Activated CD4-positive, alpha-beta T cell treated with anti-CD3 and anti-CD28 coated beads, Interleukin-2, amount 10 ng/mL, durations not matched to agents 24 days and 14 days (primary cell): ENCODE measurements at regions not wholly inside any gene's neighbourhood (a gene's known extent, or its start where the extent isn't known, plus 50 kb on each side); places are given as distances from the start of the nearest gene placed in this dataset.
"Not testable (repeated sequence)": the region's sequence is repeated elsewhere in the genome, so short reads cannot be mapped to it uniquely, and the experiment has no call there.

Source experiments
- DNase-seq: peaks from one replicate; pipeline ENCODE4 v3.0.0; 2022
- H3K27ac Mint-ChIP-seq: one replicate; pipeline ENCODE4 v1.8.0; 2022; ENCODE audit warnings: mild to moderate bottlenecking, mixed read lengths
- H3K27me3 Mint-ChIP-seq: one replicate; pipeline ENCODE4 v1.8.0; 2022; ENCODE audit warnings: mixed read lengths
- H3K36me3 Mint-ChIP-seq: one replicate; pipeline ENCODE4 v1.8.0; 2022; ENCODE audit warnings: low read depth, mild to moderate bottlenecking, mixed read lengths
- H3K4me1 Mint-ChIP-seq: one replicate; pipeline ENCODE4 v1.8.0; 2021; ENCODE audit warnings: mixed read lengths
- H3K4me3 Mint-ChIP-seq: one replicate; pipeline ENCODE4 v1.8.0; 2022; ENCODE audit warnings: mild to moderate bottlenecking, moderate library complexity, mixed read lengths
- H3K9me3 Mint-ChIP-seq: one replicate; pipeline ENCODE4 v1.8.0; 2021; ENCODE audit warnings: mixed read lengths
- intact Hi-C: fragments of 100-400 bp; cut with micrococcal nuclease; formaldehyde crosslinking; loops from one replicate; pipeline ENCODE4 v1.15.1; 2023

GRCh38 chr9:12414514-12414913, 278.7 kb upstream of the TYRP1 start:
- no peak overlapping the region for H3K27ac Mint-ChIP-seq
- intact Hi-C loops, result no loop called here
- no peaks in the 10 kb centered on the region for H3K36me3 Mint-ChIP-seq
- no peaks in the 10 kb centered on the region for H3K9me3 Mint-ChIP-seq
- no peaks in the 10 kb centered on the region for H3K4me1 Mint-ChIP-seq
- no peak for DNase-seq
- H3K4me3 Mint-ChIP-seq, result no peak overlapping the region
- H3K27me3 Mint-ChIP-seq, result no peaks in the 10 kb centered on the region

DNA sequence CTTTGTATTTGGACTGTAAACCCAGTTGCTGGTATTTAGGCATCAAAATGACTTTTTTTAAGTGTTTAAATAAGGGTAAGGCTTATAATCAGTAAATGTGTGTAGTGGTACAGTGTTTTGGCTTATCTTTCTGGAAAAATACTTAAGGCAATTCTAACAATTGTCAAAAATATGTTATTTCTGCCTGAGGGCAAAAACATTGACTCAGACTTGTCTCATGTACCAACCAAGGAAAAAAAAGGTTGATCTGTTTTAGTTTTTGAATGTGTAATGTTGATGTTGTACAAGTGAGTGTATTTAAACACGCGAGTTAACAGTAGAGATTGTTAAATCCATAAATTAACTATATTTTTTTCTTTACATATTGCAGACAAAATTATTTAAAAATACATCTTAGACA, 277.8 kb upstream of the TYRP1 start:
- H3K9me3 Mint-ChIP-seq, result no peaks in the 10 kb centered on the region
- H3K27me3 Mint-ChIP-seq, result no peaks in the 10 kb centered on the region
- no peak overlapping the region for H3K27ac Mint-ChIP-seq
- DNase-seq, result no peak
- H3K4me3 Mint-ChIP-seq, result no peak overlapping the region
- intact Hi-C loops, result no loop called here
- no peaks in the 10 kb centered on the region for H3K4me1 Mint-ChIP-seq
- H3K36me3 Mint-ChIP-seq, result no peaks in the 10 kb centered on the region

- Mint-ChIP-seq H3K36me3 (no peaks in the 10 kb centered on the region), H3K4me3 (no peak overlapping the region), H3K9me3 (no peaks in the 10 kb centered on the region), H3K4me1 (no peaks in the 10 kb centered on the region), H3K27me3 (no peaks in the 10 kb centered on the region), H3K27ac (no peak overlapping the region)
- intact Hi-C loops, result no loop called here
- no peak for DNase-seq
Observed at GRCh38 chr9:12416716-12417115, 276.5 kb upstream of the TYRP1 start.

- no peak overlapping the region for H3K27ac Mint-ChIP-seq
- H3K27me3 Mint-ChIP-seq, result no peaks in the 10 kb centered on the region
- H3K4me3 Mint-ChIP-seq, result no peak overlapping the region
- intact Hi-C loops, result no loop called here
- H3K36me3 Mint-ChIP-seq, result no peaks in the 10 kb centered on the region
- H3K9me3 Mint-ChIP-seq, result no peaks in the 10 kb centered on the region
- DNase-seq, result no peak
- no peaks in the 10 kb centered on the region for H3K4me1 Mint-ChIP-seq
Observed at GRCh38 chr9:12424243-12424642, 268.9 kb upstream of the TYRP1 start.

DNA sequence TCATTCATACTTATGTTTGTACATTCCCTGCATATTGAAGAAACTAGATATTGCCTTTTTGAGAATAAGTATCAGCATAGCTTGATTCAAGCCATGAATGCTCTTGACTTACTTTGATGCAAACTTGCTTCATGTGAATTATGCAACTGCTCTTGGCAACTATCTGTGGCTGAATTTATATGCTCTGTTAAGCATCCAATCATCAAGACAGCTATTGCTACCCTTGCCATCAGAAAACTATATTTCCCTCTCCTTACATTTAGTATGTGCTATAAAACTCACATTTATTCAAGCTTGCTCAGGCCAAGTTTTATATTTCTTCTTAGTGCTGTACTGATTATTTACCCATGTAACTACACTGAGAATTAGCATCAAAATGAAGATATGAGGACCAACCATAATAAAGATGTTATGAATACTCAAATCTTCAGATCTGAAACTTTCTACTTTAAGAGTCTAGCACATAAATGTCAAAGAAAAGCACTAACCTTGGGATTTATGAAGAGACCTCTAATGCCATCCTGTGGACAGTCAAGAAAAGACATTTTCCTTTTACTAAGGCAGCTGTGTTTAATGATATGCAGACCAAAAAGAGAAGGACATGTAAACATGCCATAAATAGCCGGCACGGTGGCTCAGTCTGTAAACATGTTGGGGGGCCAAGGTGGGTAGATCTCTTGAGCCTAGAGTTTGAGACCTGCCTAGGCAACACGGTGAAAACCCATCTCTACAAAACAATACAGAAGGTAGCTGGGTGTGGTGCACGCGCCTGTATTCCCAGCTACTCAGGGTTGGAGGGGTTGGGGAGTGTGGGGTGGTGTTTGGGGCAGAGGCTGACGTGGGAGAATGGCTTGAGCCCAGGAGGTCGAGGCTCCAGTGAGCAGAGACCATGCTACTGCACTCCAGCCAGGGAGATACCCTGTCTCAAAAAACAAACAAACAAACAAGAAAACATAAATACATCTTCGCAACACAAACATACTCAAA, 267.0 kb upstream of the TYRP1 start:
- H3K27me3 Mint-ChIP-seq, result no peaks in the 10 kb centered on the region
- H3K4me3 Mint-ChIP-seq, result no peak overlapping the region
- no peak overlapping the region for H3K27ac Mint-ChIP-seq
- H3K36me3 Mint-ChIP-seq, result no peaks in the 10 kb centered on the region
- no peaks in the 10 kb centered on the region for H3K4me1 Mint-ChIP-seq
- intact Hi-C loops, result no loop called here
- DNase-seq, result no peak
- H3K9me3 Mint-ChIP-seq, result no peaks in the 10 kb centered on the region

- intact Hi-C loops, result no loop called here
- Mint-ChIP-seq H3K27me3 (no peaks in the 10 kb centered on the region), H3K4me3 (no peak overlapping the region), H3K9me3 (peaks cover 12% of the 10 kb centered on the region), H3K36me3 (no peaks in the 10 kb centered on the region), H3K4me1 (no peaks in the 10 kb centered on the region), H3K27ac (no peak overlapping the region)
- DNase-seq, result no peak
Observed at GRCh38 chr9:12439267-12439666, 253.9 kb upstream of the TYRP1 start.

DNA sequence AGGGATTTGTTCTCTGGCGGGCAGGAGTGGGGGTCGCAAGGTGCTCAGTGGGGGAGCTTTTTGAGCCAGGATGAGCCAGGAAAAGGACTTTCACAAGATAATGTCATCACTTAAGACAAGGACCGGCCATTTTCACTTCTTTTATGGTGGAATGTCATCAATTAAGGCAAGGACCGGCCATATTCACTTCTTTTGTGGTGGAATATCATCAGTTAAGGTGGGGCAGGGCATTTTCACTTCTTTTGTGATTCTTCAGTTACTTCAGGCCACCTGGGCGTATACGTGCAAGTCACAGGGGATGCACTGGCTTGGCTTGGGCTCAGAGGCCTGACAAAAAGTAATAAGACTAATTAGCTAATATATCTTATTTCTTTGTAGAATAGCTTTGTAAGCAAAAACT, 252.1 kb upstream of the TYRP1 start:
- H3K4me1 Mint-ChIP-seq, H3K36me3 Mint-ChIP-seq, H3K4me3 Mint-ChIP-seq, H3K27me3 Mint-ChIP-seq, H3K27ac Mint-ChIP-seq, DNase-seq, intact Hi-C loops: not testable (repeated sequence)
- peaks cover 14% of the 10 kb centered on the region for H3K9me3 Mint-ChIP-seq

- no peak for DNase-seq
- H3K36me3 Mint-ChIP-seq, result no peaks in the 10 kb centered on the region
- H3K4me3 Mint-ChIP-seq, result no peak overlapping the region
- H3K4me1 Mint-ChIP-seq, result no peaks in the 10 kb centered on the region
- H3K9me3 Mint-ChIP-seq, result peaks cover 16% of the 10 kb centered on the region
- H3K27ac Mint-ChIP-seq, result no peak overlapping the region
- no peaks in the 10 kb centered on the region for H3K27me3 Mint-ChIP-seq
- intact Hi-C loops, result no loop called here
Observed at GRCh38 chr9:12441506-12441905, 251.7 kb upstream of the TYRP1 start.

DNA sequence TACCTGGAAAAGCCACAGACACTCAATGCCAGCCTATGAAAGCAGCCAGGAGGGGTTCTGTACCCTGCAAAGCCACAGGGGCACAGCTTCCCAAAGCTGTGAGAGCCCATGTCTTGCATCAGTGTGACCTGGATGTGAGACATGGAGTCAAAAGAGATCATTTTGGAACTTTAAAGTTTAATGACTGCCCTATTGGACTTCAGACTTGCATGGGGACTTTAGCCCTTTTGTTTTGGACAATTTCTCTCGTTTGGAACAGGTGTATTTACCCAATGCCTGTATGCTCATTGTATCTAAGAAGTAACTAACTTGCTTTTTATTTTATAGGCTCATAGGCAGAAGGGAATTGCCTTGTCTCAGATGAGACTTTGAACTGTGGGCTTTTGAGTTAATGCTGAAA, 244.9 kb upstream of the TYRP1 start:
- H3K4me3 Mint-ChIP-seq, result no peak overlapping the region
- H3K36me3 Mint-ChIP-seq, result no peaks in the 10 kb centered on the region
- H3K27ac Mint-ChIP-seq, result no peak overlapping the region
- H3K27me3 Mint-ChIP-seq, result no peaks in the 10 kb centered on the region
- no peak for DNase-seq
- H3K9me3 Mint-ChIP-seq, result peaks cover 10% of the 10 kb centered on the region
- no peaks in the 10 kb centered on the region for H3K4me1 Mint-ChIP-seq
- intact Hi-C loops, result no loop called here

DNA sequence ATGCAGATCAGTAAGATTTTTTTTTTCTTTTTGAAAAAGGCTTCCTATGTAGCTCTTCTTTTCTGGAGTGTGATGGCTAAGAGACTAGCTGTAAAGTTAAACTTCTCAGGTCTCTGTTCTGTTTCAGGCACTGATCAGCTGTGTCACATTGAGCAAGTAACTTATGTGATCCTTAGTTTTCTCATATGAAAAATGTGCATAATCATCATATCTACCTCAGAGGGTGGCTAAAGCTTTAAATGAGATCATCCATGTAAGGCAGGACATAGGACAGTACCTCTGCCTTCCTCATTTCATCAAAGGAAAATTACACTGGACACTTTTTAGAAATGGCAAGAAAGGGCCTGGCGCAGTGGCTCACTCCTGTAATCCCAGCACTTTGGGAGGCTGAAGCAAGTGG, 235.9 kb upstream of the TYRP1 start:
- Mint-ChIP-seq H3K4me1 (no peaks in the 10 kb centered on the region), H3K27ac (no peak overlapping the region), H3K27me3 (no peaks in the 10 kb centered on the region), H3K36me3 (no peaks in the 10 kb centered on the region), H3K4me3 (no peak overlapping the region), H3K9me3 (no peaks in the 10 kb centered on the region)
- intact Hi-C loops, result no loop called here
- no peak for DNase-seq

- Mint-ChIP-seq H3K9me3 (no peaks in the 10 kb centered on the region), H3K27ac (no peak overlapping the region), H3K36me3 (no peaks in the 10 kb centered on the region), H3K4me3 (no peak overlapping the region), H3K4me1 (no peaks in the 10 kb centered on the region), H3K27me3 (no peaks in the 10 kb centered on the region)
- intact Hi-C loops, result no loop called here
- no peak for DNase-seq
Observed at GRCh38 chr9:12461763-12462460, 231.3 kb upstream of the TYRP1 start.

GRCh38 chr9:12462861-12463260, 230.3 kb upstream of the TYRP1 start:
- H3K4me1 Mint-ChIP-seq, result no peaks in the 10 kb centered on the region
- H3K4me3 Mint-ChIP-seq, result no peak overlapping the region
- no peak for DNase-seq
- no peak overlapping the region for H3K27ac Mint-ChIP-seq
- H3K36me3 Mint-ChIP-seq, result no peaks in the 10 kb centered on the region
- intact Hi-C loops, result no loop called here
- no peaks in the 10 kb centered on the region for H3K27me3 Mint-ChIP-seq
- no peaks in the 10 kb centered on the region for H3K9me3 Mint-ChIP-seq

GRCh38 chr9:12463641-12464040, 229.5 kb upstream of the TYRP1 start:
- Mint-ChIP-seq H3K27me3 (no peaks in the 10 kb centered on the region), H3K4me1 (no peaks in the 10 kb centered on the region), H3K36me3 (no peaks in the 10 kb centered on the region), H3K27ac (no peak overlapping the region), H3K9me3 (no peaks in the 10 kb centered on the region), H3K4me3 (no peak overlapping the region)
- DNase-seq, result no peak
- intact Hi-C loops, result no loop called here

DNA sequence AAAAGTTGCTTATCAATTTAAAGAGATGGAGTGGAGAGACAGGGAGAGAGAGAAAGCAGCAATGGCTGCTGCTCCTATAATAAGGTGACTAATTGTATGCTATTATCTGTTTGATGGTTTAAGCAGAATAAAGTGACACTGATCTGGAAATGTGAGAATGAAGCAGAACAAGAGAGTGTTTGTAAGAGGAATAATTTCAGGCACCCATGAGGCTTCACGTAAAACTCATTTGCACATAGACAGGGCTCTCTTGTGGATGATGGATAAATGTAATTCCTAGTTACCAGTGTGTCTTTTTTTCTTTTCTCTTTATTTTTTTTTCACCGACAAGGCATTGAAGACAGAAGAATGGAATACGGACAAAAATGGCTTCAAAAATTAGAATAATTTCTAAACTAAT, 228.8 kb upstream of the TYRP1 start:
- H3K27me3 Mint-ChIP-seq, result no peaks in the 10 kb centered on the region
- no peaks in the 10 kb centered on the region for H3K36me3 Mint-ChIP-seq
- no peak for DNase-seq
- no peaks in the 10 kb centered on the region for H3K9me3 Mint-ChIP-seq
- H3K27ac Mint-ChIP-seq, result no peak overlapping the region
- H3K4me1 Mint-ChIP-seq, result no peaks in the 10 kb centered on the region
- intact Hi-C loops, result no loop called here
- no peak overlapping the region for H3K4me3 Mint-ChIP-seq
